PFSK-1 (cell line): ENCODE measurements at regions not wholly inside any gene's neighbourhood (a gene's known extent, or its start where the extent isn't known, plus 50 kb on each side); places are given as distances from the start of the nearest gene placed in this dataset.

Experiments
- FOXP2 ChIP-seq: optimal IDR thresholded peaks from 2 replicates; pipeline ENCODE3; 2011; ENCODE audit warnings: borderline replicate concordance, control low read depth, inconsistent platforms; ENCODE audit not compliant: insufficient read depth; ENCODE audit errors: extremely low read length, extremely low read depth
- REST ChIP-seq, 2 experiments: IDR thresholded peaks; 2 replicates each; pipeline versions ENCODE4 v1.6.1 to v1.8.0; 2011 to 2012; ENCODE audit warnings: low read depth in 2 of 2, low read length in 2 of 2, control low read depth in 1 of 2, inconsistent platforms in 1 of 2, mild to moderate bottlenecking in 1 of 2, moderate library complexity in 1 of 2; ENCODE audit not compliant: insufficient read depth in 1 of 2

- no peak for TF ChIP-seq REST (IDR thresholded peaks at IDR 0.05; ENCODE audit: insufficient read depth in 1 of 2, low read depth in 2 of 2, low read length in 2 of 2)
- no peak for TF ChIP-seq FOXP2
These were observed 131.9 kb upstream of the USP9X start for GRCh38 chrX:40953369-40953768.
